EL (cell line): ENCODE measurements at regions not wholly inside any gene's neighbourhood (a gene's known extent, or its start where the extent isn't known, plus 50 kb on each side); places are given as distances from the start of the nearest gene placed in this dataset.
"Not testable (repeated sequence)": the region's sequence is repeated elsewhere in the genome, so short reads cannot be mapped to it uniquely, and the experiment has no call there.

Experiments used
- DNase-seq: peaks from one replicate; pipeline ENCODE4 v3.0.0-alpha.2; 2016

DNA sequence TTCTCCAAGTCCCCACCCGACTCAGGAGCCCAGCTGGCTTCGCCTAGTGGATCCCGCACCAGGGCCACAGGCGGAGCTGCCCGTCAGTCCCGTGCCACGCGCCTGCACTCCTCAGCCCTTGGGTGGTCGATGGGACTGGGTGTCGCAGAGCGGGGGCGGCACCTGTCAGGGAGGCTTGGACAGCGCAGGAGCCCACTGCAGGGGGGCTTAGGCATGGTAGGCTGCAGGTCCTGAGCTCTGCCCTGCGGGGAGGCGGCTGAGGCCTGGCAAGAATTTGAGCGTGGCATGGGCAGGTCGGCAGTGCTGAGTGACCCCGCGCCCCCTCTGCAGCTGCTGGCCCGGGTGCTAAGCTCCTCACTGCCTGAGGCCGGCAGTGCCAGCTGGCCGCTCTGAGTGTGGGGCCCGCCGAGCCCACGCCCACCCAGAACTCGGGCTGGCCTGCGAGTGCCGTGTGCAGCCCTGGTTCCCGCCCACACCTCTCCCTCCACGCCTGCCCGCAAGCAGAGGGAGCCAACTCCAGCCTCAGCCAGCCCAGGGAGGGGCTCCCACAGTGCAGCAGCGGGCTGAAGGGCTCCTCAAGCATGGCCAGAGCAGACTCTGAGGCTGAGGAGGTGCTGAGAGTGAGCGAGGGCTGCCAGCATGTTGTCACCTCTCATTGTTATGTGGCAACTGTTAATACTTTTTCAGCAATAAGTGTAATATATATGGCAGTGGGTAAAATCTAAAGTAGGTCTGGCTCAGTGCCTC is 548.4 kb upstream of the BRINP3 start:
- no peak for DNase-seq

- no peak for DNase-seq
These were observed 549.2 kb upstream of the BRINP3 start for GRCh38 chr1:191026828-191027227.

DNA sequence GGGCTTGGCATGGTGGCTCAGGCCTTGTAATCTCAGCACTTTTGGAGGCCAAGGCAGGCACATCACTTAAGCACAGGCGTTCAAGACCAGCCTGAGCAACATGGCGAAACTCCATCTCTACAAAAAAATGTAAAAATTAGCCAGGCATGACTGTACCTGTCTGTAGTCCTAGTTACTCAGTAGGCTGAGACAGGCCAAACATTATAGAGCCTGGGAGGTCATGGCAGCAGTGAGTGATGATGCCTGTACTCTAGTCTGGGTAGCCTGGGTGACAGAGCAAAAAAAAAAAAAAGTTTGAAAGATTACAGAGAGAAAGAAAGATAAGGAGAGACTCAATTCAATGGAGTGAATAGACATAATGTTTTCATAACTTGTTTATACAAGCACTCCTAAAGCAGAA is 556.5 kb upstream of the BRINP3 start:
- no peak for DNase-seq

GRCh38 chr1:191043066-191043465 is 565.4 kb upstream of the BRINP3 start:
- DNase-seq = peak; percentile 10

- DNase-seq = no peak
These were observed 572.1 kb upstream of the BRINP3 start for GRCh38 chr1:191049781-191050180.

DNA sequence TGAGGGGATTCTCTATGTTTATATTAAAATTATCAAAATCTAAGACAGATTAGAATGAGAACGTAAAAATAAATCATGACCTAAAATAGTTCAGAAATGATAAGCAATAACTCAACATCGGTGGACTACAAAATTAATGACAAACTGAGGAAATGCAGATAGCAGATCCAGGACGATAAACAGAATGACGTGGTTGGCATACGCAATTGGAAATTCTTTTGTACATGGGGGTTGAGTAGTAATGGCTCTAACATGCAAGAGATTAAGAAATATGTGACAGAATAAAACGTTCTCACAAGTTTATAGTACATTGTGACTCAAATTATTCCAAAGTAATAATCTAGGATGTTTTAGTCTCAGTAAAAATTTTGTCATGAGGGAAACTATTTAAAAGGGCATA is 575.2 kb upstream of the BRINP3 start:
- no peak for DNase-seq

DNA sequence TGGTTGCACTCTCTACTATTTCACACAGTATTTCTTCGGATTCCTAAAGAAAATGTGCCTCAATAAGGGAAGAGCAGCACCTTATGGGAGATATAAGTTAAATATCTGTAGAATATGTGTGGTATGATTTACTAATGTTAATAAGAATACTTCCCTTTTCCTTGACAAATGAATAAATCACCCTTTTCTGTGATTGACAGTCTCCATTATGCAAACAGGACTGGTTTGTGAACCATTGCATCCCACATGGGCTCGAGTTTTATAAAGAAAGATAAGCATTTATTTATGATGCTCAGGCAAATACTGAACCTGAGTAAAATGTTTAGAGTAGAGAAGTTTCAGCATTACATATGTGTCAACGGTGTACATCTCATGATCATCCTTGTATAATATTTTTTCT is 587.7 kb upstream of the BRINP3 start:
- no peak for DNase-seq

DNA sequence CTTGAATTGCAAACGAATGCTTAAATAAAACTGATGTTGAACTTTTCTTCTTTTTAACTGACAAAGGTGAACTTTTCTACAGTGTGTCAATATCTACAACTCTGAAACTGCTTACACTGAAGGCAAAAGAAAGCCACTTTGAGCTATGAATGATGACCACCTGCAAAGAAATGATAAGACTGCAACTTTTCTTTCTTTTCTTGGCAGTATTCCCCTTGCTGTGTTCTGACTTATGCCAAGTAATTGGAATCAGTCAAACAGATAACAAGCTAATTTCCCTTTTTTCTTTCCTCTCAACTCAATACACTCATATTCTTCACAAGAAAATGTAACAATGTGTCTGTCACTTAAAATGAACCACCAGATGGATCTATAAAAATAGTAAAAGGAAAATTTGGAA is 588.1 kb upstream of the BRINP3 start:
- no peak for DNase-seq

DNA sequence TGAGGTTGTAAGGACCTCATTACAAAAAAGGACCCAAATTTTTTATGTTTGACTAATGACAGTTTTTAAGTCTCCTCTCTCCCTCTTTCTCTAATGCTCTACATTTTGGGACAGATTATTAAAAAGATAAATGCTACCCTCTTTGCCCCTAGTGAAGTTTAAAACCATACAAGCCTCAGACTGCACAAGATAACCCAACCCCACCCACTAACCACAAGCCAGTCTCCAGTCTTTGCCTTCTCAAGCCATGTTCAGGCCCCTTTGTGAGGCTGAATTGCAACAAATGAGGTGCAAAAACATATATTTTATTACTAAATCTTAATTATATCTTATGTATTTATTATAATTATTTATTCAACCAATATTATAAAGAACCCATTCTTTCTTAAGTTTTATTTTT is 597.2 kb upstream of the BRINP3 start:
- DNase-seq = no peak

DNA sequence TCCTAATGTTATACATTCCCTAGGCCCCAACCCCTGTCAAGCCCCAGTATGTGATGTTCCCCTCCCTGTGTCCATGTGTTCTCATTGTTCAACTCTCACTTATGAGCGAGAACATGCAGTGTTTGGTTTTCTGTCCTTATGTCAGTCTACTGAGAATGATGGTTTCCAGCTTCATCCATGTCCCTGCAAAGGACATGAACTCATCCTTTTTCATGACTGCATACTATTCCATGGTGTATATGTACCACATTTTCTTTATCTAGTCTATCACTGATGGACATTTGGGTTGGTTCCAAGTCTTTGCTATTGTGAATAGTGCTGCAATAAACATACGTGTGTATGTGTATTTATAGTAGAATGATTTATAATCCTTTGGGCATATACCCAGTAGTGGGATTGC is 605.4 kb upstream of the BRINP3 start:
- not testable (repeated sequence) for DNase-seq

- DNase-seq = no peak
These were observed 607.5 kb upstream of the BRINP3 start for GRCh38 chr1:191085121-191085520.

DNA sequence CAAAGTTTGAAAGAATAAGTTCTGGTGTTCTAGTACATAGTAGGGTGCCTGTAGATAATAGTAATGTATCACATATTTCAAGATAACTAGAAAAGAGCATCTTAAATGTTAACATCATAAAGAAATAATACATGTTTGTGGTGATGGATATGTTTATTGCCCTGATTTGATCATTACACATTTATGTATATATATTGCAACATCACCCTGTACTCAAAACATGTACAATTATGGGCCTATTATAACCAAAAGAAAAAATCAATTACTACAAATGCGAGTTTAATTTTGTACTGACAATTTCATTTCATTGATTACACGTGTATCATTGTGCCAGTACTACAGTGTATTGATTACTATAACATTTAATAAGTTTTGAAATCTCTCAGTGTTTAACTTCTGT is 609.2 kb upstream of the BRINP3 start:
- no peak for DNase-seq

- no peak for DNase-seq
These were observed 618.7 kb upstream of the BRINP3 start for GRCh38 chr1:191096405-191096804.

- DNase-seq = no peak
These were observed 622.0 kb upstream of the BRINP3 start for GRCh38 chr1:191099696-191100095.

GRCh38 chr1:191101960-191102359 is 624.3 kb upstream of the BRINP3 start:
- DNase-seq = no peak

- no peak for DNase-seq
These were observed 648.3 kb upstream of the BRINP3 start for GRCh38 chr1:191125950-191126349.

- DNase-seq = no peak
These were observed 657.1 kb upstream of the BRINP3 start for GRCh38 chr1:191134796-191135195.

DNA sequence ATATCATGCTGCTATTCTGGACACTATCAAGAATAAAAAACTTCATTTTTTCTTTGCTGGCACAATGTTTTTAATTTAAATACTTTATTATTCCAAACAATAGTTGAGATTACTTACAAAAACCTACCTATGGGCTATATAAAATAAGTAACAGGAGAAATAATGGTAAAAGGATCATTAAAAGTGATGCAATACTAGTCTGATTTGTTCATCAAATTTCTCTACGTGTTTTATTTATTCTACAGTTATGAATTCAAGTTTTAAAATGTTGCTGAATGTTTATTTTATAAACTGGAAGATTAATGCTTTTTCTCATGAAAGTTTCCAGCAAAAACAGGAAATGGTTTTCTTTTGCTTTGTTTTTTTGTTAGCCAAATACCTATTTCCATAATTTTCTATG is 662.4 kb upstream of the BRINP3 start:
- no peak for DNase-seq

DNA sequence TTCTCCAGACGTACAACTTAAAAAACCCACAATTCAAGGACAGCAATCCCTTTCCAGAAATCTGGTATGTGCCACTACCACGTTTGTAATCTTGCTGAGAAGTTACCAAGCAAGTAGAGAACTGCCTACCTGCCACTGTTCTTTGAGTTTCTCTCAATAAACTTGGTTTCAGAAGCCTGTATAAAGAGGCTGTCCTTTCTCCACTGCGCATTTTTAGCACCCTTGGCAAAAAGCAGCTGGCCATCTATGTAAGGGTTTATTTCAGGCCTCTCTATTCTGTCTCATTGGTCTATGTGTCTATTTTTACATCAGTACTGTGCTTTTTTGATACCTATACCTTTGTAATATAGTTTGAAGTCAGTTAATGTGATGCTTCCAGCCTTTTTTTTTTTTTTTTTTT is 665.1 kb upstream of the BRINP3 start:
- no peak for DNase-seq

DNA sequence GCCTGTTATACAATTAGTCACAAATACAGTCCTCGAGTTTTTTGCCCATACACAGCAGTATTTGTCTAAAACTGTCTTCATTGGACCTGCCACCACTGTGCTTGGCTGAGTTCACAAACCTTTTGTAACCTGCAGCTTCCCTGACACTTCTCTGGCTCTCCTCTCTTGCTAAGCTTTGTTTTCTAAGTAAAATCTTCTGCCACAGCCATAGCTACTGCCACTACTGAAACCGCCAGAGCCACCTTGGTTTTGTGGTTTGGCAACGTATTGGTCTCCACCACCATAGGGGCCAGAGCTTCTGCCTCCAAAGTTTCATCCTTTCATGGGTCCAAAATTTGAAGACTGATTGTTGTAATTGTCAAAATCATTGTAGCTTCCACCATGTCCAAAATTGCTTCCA is 668.2 kb upstream of the BRINP3 start:
- no peak for DNase-seq

- DNase-seq = no peak
These were observed 673.7 kb upstream of the BRINP3 start for GRCh38 chr1:191151321-191151807.

DNA sequence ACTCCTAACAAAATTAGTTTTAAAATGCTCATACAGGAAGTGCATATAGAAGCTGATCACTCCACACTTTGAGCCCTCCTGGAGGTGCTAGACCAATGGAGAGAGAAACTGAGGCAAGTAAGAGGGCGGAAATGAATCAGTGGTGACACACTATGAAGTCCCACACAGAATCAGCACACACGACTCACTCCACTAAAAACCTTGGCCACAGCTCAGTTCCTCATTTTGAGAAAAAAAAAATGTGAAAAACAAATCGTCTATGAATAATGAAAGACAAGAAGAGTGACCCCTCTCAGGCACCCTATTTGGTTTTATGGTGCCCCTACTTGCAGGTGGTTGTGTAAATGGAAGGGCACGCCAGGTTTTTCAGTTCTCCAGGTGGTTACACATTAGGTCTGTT is 675.1 kb upstream of the BRINP3 start:
- DNase-seq = no peak

GRCh38 chr1:191155178-191155577 is 677.5 kb upstream of the BRINP3 start:
- DNase-seq = no peak

GRCh38 chr1:191160837-191161236 is 683.2 kb upstream of the BRINP3 start:
- no peak for DNase-seq

GRCh38 chr1:191162762-191163161 is 685.1 kb upstream of the BRINP3 start:
- DNase-seq = no peak
